GM18907 (cell line): ENCODE measurements at regions not wholly inside any gene's neighbourhood (a gene's known extent, or its start where the extent isn't known, plus 50 kb on each side); places are given as distances from the start of the nearest gene placed in this dataset.
"Not testable (repeated sequence)": the region's sequence is repeated elsewhere in the genome, so short reads cannot be mapped to it uniquely, and the experiment has no call there.

Experiments
- ATAC-seq: cut with Tn5 transposase; IDR thresholded peaks from one replicate; pipeline ENCODE4 v1.9.1; 2021; ENCODE audit warnings: mild to moderate bottlenecking, moderate library complexity; ENCODE audit not compliant: unreplicated experiment

- ATAC-seq: no peak
Measured at GRCh38 chr1:38201431-38201830, 154.8 kb upstream of the POU3F1 start.

- no peak for ATAC-seq
Measured at GRCh38 chr1:38198621-38199020, 152.0 kb upstream of the POU3F1 start.

- no peak for ATAC-seq
Measured at GRCh38 chr1:38198099-38198498, 151.5 kb upstream of the POU3F1 start.

DNA sequence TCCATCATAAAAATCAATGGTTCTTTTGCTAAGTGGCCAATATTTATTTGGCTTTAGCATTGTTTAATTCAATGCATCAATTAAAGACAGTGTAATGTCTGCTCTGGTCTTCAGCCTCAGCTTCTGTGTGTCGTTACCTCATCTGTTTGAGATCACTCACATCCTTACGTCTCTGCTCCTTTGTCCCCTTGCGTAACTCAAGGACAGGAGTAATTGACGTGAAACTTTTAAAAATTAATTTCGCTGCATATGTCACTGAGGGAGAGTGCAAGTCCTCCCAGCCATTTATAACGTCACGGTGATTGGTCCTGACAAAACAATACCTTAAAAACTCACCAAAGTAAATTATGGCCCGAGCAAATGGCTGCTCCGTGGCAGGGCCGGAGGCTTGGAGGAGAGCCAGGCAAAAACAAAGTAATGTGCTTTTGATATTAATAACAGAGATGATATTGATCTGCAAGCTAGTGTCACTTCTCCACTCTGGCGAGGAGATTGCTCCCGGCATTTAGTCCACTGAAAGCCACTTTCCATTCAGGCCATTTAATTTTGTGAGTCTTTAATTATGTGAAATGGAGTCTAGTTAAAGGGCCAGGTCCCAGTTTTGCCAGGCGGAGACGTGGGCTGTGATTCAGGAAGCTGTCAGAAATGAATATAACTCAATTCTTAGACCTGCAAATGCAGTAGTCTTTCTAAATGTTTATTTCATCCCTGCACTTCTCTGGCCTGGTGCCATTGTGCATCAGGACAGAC lies 150.9 kb upstream of the POU3F1 start:
- ATAC-seq: no peak

- ATAC-seq: no peak
Measured at GRCh38 chr1:38194472-38194871, 147.9 kb upstream of the POU3F1 start.

DNA sequence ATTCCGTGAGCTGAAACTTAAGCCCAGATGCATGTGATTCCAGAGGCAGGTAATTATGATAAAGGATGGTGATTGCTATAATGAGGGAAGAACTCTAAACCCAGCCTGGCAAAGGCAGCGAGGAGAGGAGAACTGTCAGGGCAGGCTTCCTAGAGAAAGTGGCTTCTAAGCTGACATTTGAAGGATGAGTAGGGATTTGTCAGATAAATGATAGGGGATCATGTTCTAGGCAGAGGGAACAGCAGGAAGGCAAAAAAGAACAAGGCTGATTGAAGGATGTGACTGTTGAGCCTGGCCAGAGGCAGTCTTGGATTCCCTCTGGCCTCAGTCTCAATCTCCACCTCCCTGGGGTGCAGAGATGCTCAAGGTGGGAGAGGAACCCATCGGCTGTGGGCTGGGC lies 146.4 kb upstream of the POU3F1 start:
- no peak for ATAC-seq

DNA sequence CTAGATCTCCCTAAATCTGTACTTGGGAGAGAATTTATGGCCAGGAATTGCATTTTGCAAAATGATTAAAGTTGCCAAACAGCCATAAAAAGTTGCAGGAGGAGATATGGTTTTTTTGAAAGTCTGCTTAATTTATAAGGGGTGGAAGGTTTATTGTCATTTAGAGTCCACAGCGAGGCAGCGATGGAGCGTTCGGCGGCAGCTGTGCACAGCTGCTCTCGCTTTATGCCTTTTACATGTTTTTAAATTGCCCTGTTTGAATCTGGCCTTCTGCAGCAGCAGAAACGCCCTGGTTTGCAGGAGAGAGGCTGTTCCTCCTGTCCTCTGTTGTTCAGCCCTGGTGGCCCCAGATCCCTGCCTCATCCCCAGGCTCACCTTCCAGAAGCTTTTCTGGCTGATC lies 144.9 kb upstream of the POU3F1 start:
- no peak for ATAC-seq

DNA sequence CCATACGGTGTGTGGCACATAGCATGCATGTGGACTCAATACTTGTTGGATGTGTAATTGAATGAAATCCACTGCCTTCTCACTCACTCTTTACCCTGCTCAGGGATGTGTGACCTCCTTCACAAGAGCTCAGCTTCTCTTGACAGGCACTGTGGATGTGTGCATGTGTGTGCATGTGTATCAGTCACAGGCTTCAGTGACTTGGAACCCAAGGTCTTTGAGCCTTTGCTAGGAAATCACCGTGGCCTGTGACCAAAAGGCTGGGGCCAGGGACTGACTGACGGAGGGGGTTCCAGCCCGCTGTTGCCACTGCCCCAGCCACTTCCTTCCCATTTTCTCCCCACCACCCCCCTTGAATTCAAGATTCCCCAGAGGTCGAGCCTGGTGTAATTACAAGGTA lies 144.4 kb upstream of the POU3F1 start:
- no peak for ATAC-seq

DNA sequence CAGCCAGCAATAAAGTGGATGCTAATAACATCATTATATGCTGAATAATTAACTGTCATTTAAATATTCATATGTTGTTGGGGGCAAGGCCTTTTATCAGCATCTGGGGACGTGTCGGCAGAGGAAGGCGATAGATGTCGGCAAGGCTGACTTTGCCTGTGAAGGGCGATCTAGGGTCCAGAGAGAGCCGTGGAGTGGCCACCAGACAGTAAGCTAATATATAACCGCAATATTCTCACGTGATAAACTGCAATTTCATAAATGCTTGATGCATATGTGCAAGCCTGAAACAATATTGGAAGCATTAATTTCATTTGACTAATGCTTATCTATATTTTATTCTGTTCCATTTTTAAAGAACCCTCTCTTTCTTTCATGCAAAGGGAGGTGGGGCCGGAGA lies 141.0 kb upstream of the POU3F1 start:
- ATAC-seq: no peak

DNA sequence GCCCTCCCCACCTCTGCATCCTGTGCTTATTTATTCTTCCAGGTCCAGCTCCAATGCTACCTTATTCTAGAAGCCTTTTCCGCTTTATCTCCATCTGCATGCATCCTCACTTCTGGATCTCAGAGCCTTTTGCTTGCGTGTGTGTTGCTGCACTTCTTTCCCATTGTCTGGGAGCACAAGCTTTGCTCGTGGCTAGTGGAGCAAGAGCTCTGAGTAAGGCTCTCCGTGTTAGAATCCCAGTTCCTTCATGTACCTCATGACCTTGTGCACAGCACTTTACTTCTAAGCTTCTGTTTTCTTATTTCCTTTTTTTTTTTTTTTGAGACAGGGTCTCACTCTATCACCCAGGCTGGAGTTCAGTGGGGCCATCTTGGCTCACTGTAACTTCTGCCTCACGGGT lies 140.0 kb upstream of the POU3F1 start:
- ATAC-seq: no peak

- ATAC-seq: no peak
Measured at GRCh38 chr1:38185913-38186312, 139.3 kb upstream of the POU3F1 start.

DNA sequence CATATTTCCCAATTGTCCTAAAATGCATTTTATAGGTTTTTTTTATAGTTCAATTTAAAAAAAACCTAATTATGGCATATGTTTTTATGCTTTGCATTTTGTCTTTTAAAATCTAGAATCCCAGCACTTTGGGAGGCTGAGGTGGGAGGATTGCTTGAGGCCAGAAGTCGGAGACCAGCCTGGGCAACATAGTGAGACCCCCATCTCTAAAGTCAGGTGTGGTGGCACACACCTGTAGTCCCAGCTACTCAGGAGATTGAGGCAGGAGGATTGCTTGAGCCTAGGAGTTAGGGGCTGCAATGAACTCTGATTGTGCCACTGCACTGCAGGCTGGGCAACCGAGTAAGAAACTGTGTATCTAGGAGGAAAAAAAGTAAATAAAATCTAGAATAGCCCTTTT lies 137.2 kb upstream of the POU3F1 start:
- no peak for ATAC-seq

DNA sequence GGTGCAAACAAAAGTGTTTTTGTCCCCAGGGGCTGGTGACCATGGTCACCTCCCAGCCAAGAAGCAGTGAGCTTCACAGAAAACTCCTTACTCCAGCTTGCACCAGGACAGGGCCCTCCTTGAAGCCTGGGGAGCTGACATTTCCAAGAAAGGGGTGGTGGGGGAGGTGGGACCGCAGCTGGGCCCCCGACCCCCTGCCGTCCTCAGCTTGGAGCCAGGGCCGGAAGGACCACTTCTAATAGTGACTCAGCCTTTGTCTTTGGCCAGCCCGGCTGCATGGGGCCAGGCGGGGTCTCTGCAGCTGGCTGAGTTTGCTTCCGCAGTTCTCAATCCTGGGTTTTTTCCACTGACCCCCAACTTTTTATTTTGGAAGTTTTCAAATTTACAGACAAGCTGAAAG lies 136.5 kb upstream of the POU3F1 start:
- ATAC-seq: no peak

- ATAC-seq: not testable (repeated sequence)
Measured at GRCh38 chr1:38180388-38180787, 133.8 kb upstream of the POU3F1 start.

- ATAC-seq: no peak
Measured at GRCh38 chr1:38179483-38179882, 132.9 kb upstream of the POU3F1 start.

GRCh38 chr1:38178216-38178615 lies 131.6 kb upstream of the POU3F1 start:
- no peak for ATAC-seq

DNA sequence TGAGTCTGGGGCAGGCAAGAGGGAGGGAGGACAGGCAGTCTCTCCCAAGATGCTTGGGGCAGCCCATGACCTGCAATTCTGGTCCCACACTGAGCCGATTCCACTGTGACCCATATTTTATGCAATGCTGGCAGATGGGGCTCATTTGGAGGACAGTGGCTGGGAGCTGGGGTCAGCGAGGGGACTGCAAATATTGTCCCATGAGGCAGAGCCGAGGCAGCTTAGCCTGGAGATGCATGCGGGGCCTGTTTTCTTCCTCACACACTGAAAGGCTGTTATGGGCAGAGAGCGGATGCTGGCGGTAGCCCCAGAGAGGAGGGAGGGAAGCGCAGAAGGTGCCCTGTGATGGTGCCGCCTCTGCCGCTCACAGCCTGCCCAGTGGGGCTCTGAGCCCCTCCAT lies 128.5 kb upstream of the POU3F1 start:
- no peak for ATAC-seq

- peak; percentile 12 for ATAC-seq
Measured at GRCh38 chr1:38173848-38174247, 127.3 kb upstream of the POU3F1 start.

- peak; percentile 48 for ATAC-seq
Measured at GRCh38 chr1:38173157-38173831, 126.7 kb upstream of the POU3F1 start.

DNA sequence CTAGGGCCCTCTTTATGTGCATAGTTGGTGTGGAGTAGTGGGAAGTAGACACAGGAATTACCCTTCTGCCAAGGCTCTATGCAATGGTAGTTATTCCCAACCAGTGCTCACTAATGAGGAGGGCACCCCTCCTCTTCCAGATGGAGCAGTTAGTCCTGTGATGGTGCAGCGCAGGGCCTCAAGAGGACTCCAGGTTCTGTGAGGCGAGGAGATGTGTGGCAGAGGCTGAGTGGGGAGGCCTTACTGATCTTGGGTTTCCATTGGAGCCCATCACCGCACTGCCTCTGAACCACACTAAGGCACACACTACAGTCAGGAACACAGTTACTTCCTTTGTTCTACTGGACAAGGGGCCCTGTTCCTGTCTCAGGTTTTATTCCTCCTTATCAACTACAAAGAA lies 122.5 kb upstream of the POU3F1 start:
- no peak for ATAC-seq

GRCh38 chr1:38168365-38168764 lies 121.8 kb upstream of the POU3F1 start:
- ATAC-seq: no peak

DNA sequence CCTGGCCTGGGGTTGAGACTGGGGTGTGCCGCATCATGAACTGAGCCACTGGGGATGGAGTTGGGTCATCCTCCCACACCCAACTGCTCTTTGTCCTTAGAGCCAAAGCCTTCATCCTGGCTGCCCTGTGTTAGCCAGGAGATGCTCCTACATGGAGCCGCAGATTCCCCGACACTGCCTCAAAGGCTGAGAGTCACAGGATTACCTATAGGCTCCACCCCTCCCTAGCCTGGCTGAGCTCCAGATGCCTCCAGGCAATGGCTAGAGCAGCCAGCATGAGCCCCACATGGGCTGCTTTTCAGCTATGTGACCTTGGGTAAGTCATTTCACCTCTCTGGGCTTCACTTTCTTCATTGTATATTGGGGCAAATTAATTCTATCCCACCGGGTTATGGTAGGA lies 119.9 kb upstream of the POU3F1 start:
- ATAC-seq: no peak
